ENCODE measurements at regions not wholly inside any gene's neighbourhood (a gene's known extent, or its start where the extent isn't known, plus 50 kb on each side); places are given as distances from the start of the nearest gene placed in this dataset.

GRCh38 chrX:140172401-140172800, 207.1 kb upstream of the CXorf66 start:
- 89 to 90% methylated on average over 2 of the region's 2 CpGs for WGBS, 2 experiments
- no peaks in the 10 kb centered on the region for H3K9me3 ChIP-seq (ENCODE audit: control insufficient read depth, low read length)
- no peaks in the 10 kb centered on the region for H3K27me3 ChIP-seq (ENCODE audit: control insufficient read depth, insufficient read depth, low read length, poor library complexity, severe bottlenecking)
- no peak overlapping the region for H3K4me3 ChIP-seq (ENCODE audit: insufficient read depth, low read depth, low read length)
- no peaks in the 10 kb centered on the region for H3K4me1 ChIP-seq (ENCODE audit: control insufficient read depth, insufficient read depth, low read length)
- H3K36me3 ChIP-seq (ENCODE audit: control insufficient read depth, insufficient read depth, low read length): no peaks in the 10 kb centered on the region
- no peak overlapping the region for H3K27ac ChIP-seq (ENCODE audit: insufficient read depth, low read depth, low read length, poor library complexity, severe bottlenecking)

- no peaks in the 10 kb centered on the region for H3K36me3 ChIP-seq (ENCODE audit: control insufficient read depth, insufficient read depth, low read length)
- 71 to 75% methylated on average over 2 of the region's 2 CpGs for WGBS, 2 experiments
- no peak overlapping the region for H3K27ac ChIP-seq (ENCODE audit: insufficient read depth, low read depth, low read length, poor library complexity, severe bottlenecking)
- H3K9me3 ChIP-seq (ENCODE audit: control insufficient read depth, low read length): no peaks in the 10 kb centered on the region
- H3K27me3 ChIP-seq (ENCODE audit: control insufficient read depth, insufficient read depth, low read length, poor library complexity, severe bottlenecking): no peaks in the 10 kb centered on the region
- H3K4me1 ChIP-seq (ENCODE audit: control insufficient read depth, insufficient read depth, low read length): no peaks in the 10 kb centered on the region
- no peak overlapping the region for H3K4me3 ChIP-seq (ENCODE audit: insufficient read depth, low read depth, low read length)
Measured at GRCh38 chrX:140167551-140167950, 202.2 kb upstream of the CXorf66 start.

- H3K4me1 ChIP-seq (ENCODE audit: control insufficient read depth, insufficient read depth, low read length): no peaks in the 10 kb centered on the region
- H3K9me3 ChIP-seq (ENCODE audit: control insufficient read depth, low read length): no peaks in the 10 kb centered on the region
- 80 to 94% methylated on average over 1 of the region's 1 CpG for WGBS, 2 experiments
- H3K36me3 ChIP-seq (ENCODE audit: control insufficient read depth, insufficient read depth, low read length): no peaks in the 10 kb centered on the region
- H3K4me3 ChIP-seq (ENCODE audit: insufficient read depth, low read depth, low read length): no peak overlapping the region
- H3K27ac ChIP-seq (ENCODE audit: insufficient read depth, low read depth, low read length, poor library complexity, severe bottlenecking): no peak overlapping the region
- H3K27me3 ChIP-seq (ENCODE audit: control insufficient read depth, insufficient read depth, low read length, poor library complexity, severe bottlenecking): no peaks in the 10 kb centered on the region
Measured at GRCh38 chrX:140165849-140166248, 200.5 kb upstream of the CXorf66 start.

- no peak overlapping the region for H3K4me3 ChIP-seq (ENCODE audit: insufficient read depth, low read depth, low read length)
- WGBS, 2 experiments: 81 to 88% methylated on average over 5 of the region's 5 CpGs
- no peaks in the 10 kb centered on the region for H3K27me3 ChIP-seq (ENCODE audit: control insufficient read depth, insufficient read depth, low read length, poor library complexity, severe bottlenecking)
- no peak overlapping the region for H3K27ac ChIP-seq (ENCODE audit: insufficient read depth, low read depth, low read length, poor library complexity, severe bottlenecking)
- no peaks in the 10 kb centered on the region for H3K4me1 ChIP-seq (ENCODE audit: control insufficient read depth, insufficient read depth, low read length)
- no peaks in the 10 kb centered on the region for H3K9me3 ChIP-seq (ENCODE audit: control insufficient read depth, low read length)
- no peaks in the 10 kb centered on the region for H3K36me3 ChIP-seq (ENCODE audit: control insufficient read depth, insufficient read depth, low read length)
Measured at GRCh38 chrX:140164391-140164790, 199.1 kb upstream of the CXorf66 start.

- Histone ChIP-seq H3K27ac (ENCODE audit: insufficient read depth, low read depth, low read length, poor library complexity, severe bottlenecking) (no peak overlapping the region), H3K27me3 (ENCODE audit: control insufficient read depth, insufficient read depth, low read length, poor library complexity, severe bottlenecking) (no peaks in the 10 kb centered on the region), H3K9me3 (ENCODE audit: control insufficient read depth, low read length) (no peaks in the 10 kb centered on the region), H3K4me3 (ENCODE audit: insufficient read depth, low read depth, low read length) (no peak overlapping the region), H3K36me3 (ENCODE audit: control insufficient read depth, insufficient read depth, low read length) (no peaks in the 10 kb centered on the region), H3K4me1 (ENCODE audit: control insufficient read depth, insufficient read depth, low read length) (no peaks in the 10 kb centered on the region)
- WGBS, 2 experiments: 68 to 89% methylated on average over 3 of the region's 3 CpGs
Measured at GRCh38 chrX:140163371-140164159, 198.2 kb upstream of the CXorf66 start.

- peak overlapping the region; percentile 36 for H3K27ac ChIP-seq (ENCODE audit: insufficient read depth, low read depth, low read length, poor library complexity, severe bottlenecking)
- H3K4me3 ChIP-seq (ENCODE audit: insufficient read depth, low read depth, low read length): no peak overlapping the region
- peaks cover 4% of the 10 kb centered on the region for H3K4me1 ChIP-seq (ENCODE audit: control insufficient read depth, insufficient read depth, low read length)
- no peaks in the 10 kb centered on the region for H3K36me3 ChIP-seq (ENCODE audit: control insufficient read depth, insufficient read depth, low read length)
- no peaks in the 10 kb centered on the region for H3K27me3 ChIP-seq (ENCODE audit: control insufficient read depth, insufficient read depth, low read length, poor library complexity, severe bottlenecking)
- 67% methylated on average over 3 of the region's 4 CpGs; no CpG with 5 or more reads in 1 of the 2 experiments for WGBS, 2 experiments
- no peaks in the 10 kb centered on the region for H3K9me3 ChIP-seq (ENCODE audit: control insufficient read depth, low read length)
Measured at GRCh38 chrX:140157611-140158010, 192.3 kb upstream of the CXorf66 start.

- 100% methylated on average over 1 of the region's 2 CpGs; no CpG with 5 or more reads in 1 of the 2 experiments for WGBS, 2 experiments
- peaks cover 4% of the 10 kb centered on the region for H3K4me1 ChIP-seq (ENCODE audit: control insufficient read depth, insufficient read depth, low read length)
- H3K9me3 ChIP-seq (ENCODE audit: control insufficient read depth, low read length): no peaks in the 10 kb centered on the region
Measured at GRCh38 chrX:140157143-140157542, 191.8 kb upstream of the CXorf66 start.

GRCh38 chrX:140151316-140151715, 186.0 kb upstream of the CXorf66 start:
- 93% methylated on average over 3 of the region's 4 CpGs for WGBS, 2 experiments
- no peaks in the 10 kb centered on the region for H3K4me1 ChIP-seq (ENCODE audit: control insufficient read depth, insufficient read depth, low read length)
- H3K27ac ChIP-seq (ENCODE audit: insufficient read depth, low read depth, low read length, poor library complexity, severe bottlenecking): no peak overlapping the region
- H3K27me3 ChIP-seq (ENCODE audit: control insufficient read depth, insufficient read depth, low read length, poor library complexity, severe bottlenecking): no peaks in the 10 kb centered on the region
- no peaks in the 10 kb centered on the region for H3K9me3 ChIP-seq (ENCODE audit: control insufficient read depth, low read length)
- H3K36me3 ChIP-seq (ENCODE audit: control insufficient read depth, insufficient read depth, low read length): no peaks in the 10 kb centered on the region
- H3K4me3 ChIP-seq (ENCODE audit: insufficient read depth, low read depth, low read length): no peak overlapping the region

More at GRCh38 chrX:140157143-140157542, 191.8 kb upstream of the CXorf66 start:
- Histone ChIP-seq H3K27ac (ENCODE audit: insufficient read depth, low read depth, low read length, poor library complexity, severe bottlenecking) (no peak overlapping the region), H3K4me3 (ENCODE audit: insufficient read depth, low read depth, low read length) (no peak overlapping the region), H3K36me3 (ENCODE audit: control insufficient read depth, insufficient read depth, low read length) (no peaks in the 10 kb centered on the region), H3K27me3 (ENCODE audit: control insufficient read depth, insufficient read depth, low read length, poor library complexity, severe bottlenecking) (no peaks in the 10 kb centered on the region)

GRCh38 chrX:140149761-140150160, 184.4 kb upstream of the CXorf66 start:
- Histone ChIP-seq H3K27ac (ENCODE audit: insufficient read depth, low read depth, low read length, poor library complexity, severe bottlenecking) (no peak overlapping the region), H3K9me3 (ENCODE audit: control insufficient read depth, low read length) (no peaks in the 10 kb centered on the region), H3K36me3 (ENCODE audit: control insufficient read depth, insufficient read depth, low read length) (no peaks in the 10 kb centered on the region), H3K4me1 (ENCODE audit: control insufficient read depth, insufficient read depth, low read length) (no peaks in the 10 kb centered on the region), H3K4me3 (ENCODE audit: insufficient read depth, low read depth, low read length) (no peak overlapping the region), H3K27me3 (ENCODE audit: control insufficient read depth, insufficient read depth, low read length, poor library complexity, severe bottlenecking) (no peaks in the 10 kb centered on the region)

GRCh38 chrX:140141444-140142029, 176.2 kb upstream of the CXorf66 start:
- Histone ChIP-seq H3K27me3 (ENCODE audit: control insufficient read depth, insufficient read depth, low read length, poor library complexity, severe bottlenecking) (no peaks in the 10 kb centered on the region), H3K27ac (ENCODE audit: insufficient read depth, low read depth, low read length, poor library complexity, severe bottlenecking) (no peak overlapping the region), H3K36me3 (ENCODE audit: control insufficient read depth, insufficient read depth, low read length) (no peaks in the 10 kb centered on the region), H3K9me3 (ENCODE audit: control insufficient read depth, low read length) (no peaks in the 10 kb centered on the region), H3K4me1 (ENCODE audit: control insufficient read depth, insufficient read depth, low read length) (no peaks in the 10 kb centered on the region), H3K4me3 (ENCODE audit: insufficient read depth, low read depth, low read length) (no peak overlapping the region)
- 18 to 20% methylated on average over 2 to 4 of the region's 5 CpGs for WGBS, 2 experiments
